ENCODE measurements at regions not wholly inside any gene's neighbourhood (a gene's known extent, or its start where the extent isn't known, plus 50 kb on each side); places are given as distances from the start of the nearest gene placed in this dataset.

- intact Hi-C loops (cut with DNase I), result no loop called here
- ATAC-seq (no peak), DNase-seq (no peak)
- WGBS, 4 donors, result 90 to 94% (median 92%) methylated on average over 14 of the region's 14 CpGs
- TF ChIP-seq POLR2A (IDR thresholded peaks at IDR 0.05) (no peak), CTCF (IDR thresholded peaks at IDR 0.05) (no peak)
- Histone ChIP-seq H3K27me3 (peaks cover 0 to 3% (median 0%) of the 10 kb centered on the region in 9 donors), H3K4me1 (no peaks in the 10 kb centered on the region), H3K4me3 (no peak overlapping the region), H3K36me3 (no peaks in the 10 kb centered on the region), H3K9me3 (no peaks in the 10 kb centered on the region), H3K27ac (no peak overlapping the region)
Observed at GRCh38 chr7:445020-445419, 74.6 kb downstream of the PDGFA start.

GRCh38 chr7:445563-446288, 73.9 kb downstream of the PDGFA start:
- Histone ChIP-seq H3K27me3 (peaks cover 0 to 5% (median 0%) of the 10 kb centered on the region in 9 donors), H3K27ac (no peak overlapping the region), H3K36me3 (no peaks in the 10 kb centered on the region), H3K9me3 (no peaks in the 10 kb centered on the region), H3K4me1 (no peaks in the 10 kb centered on the region), H3K4me3 (no peak overlapping the region)
- TF ChIP-seq CTCF (IDR thresholded peaks at IDR 0.05) (no peak), POLR2A (IDR thresholded peaks at IDR 0.05) (no peak)
- DNase-seq (peak in 1 of 5 donors; percentile 32), ATAC-seq (no peak)
- intact Hi-C loops (cut with DNase I), result no loop called here
- WGBS, 4 donors, result 59 to 69% (median 67%) methylated on average over 14 of the region's 14 CpGs

- H3K4me3 ChIP-seq, result no peak overlapping the region
- no peaks in the 10 kb centered on the region for H3K9me3 ChIP-seq
- peak in 1 of 4 donors; percentile 14 for ATAC-seq
- H3K27ac ChIP-seq, result no peak overlapping the region
- TF ChIP-seq POLR2A (IDR thresholded peaks at IDR 0.05) (no peak), CTCF (IDR thresholded peaks at IDR 0.05) (no peak)
- H3K27me3 ChIP-seq, result peaks cover 0 to 8% (median 0%) of the 10 kb centered on the region in 9 donors
- H3K4me1 ChIP-seq, result no peaks in the 10 kb centered on the region
- 81 to 86% (median 82%) methylated on average over 22 to 29 of the region's 29 CpGs for WGBS, 4 donors
- H3K36me3 ChIP-seq, result no peaks in the 10 kb centered on the region
- intact Hi-C loops (cut with DNase I), result no loop called here
- peak in 1 of 5 donors; percentile 58 for DNase-seq
Observed at GRCh38 chr7:446289-446935, 73.2 kb downstream of the PDGFA start.

Measured in heart left ventricle (tissue), 16 donors.